K562 (cell line): ENCODE measurements at regions not wholly inside any gene's neighbourhood (a gene's known extent, or its start where the extent isn't known, plus 50 kb on each side); places are given as distances from the start of the nearest gene placed in this dataset.

Source experiments
- BRD4 ChIP-seq: fragments of 200-600 bp; sonication (generic); IDR thresholded peaks from 2 replicates; pipeline ENCODE4 v1.6.1; 2017; ENCODE audit warnings: inconsistent platforms
- BRD9 ChIP-seq: fragments of 450-650 bp; IDR thresholded peaks from 2 replicates; pipeline ENCODE4 v1.6.1; 2018; ENCODE audit warnings: low read depth; ENCODE audit not compliant: partially characterized antibody
- C11orf30 ChIP-seq: fragments of 450-650 bp; IDR thresholded peaks from 2 replicates; pipeline ENCODE4 v1.6.1; 2016; ENCODE audit warnings: low read depth, mild to moderate bottlenecking
- EGR1 ChIP-seq: fragments of 450-650 bp; conservative IDR thresholded peaks from 2 replicates; pipeline ENCODE4 v1.6.1; 2017; ENCODE audit warnings: mild to moderate bottlenecking
- FOXK2 ChIP-seq, 2 experiments: fragments of 450-650 bp; IDR thresholded peaks in 1 of 2; conservative IDR thresholded peaks in 1 of 2; 2 replicates each; pipeline ENCODE4 v1.6.1; 2016; ENCODE audit warnings: low read depth in 2 of 2, mild to moderate bottlenecking in 1 of 2
- GABPB2 ChIP-seq: fragments of 250-450 bp; sonication (Bioruptor Pico); conservative IDR thresholded peaks from 2 replicates; pipeline ENCODE4 v1.5.1; 2021; ENCODE audit warnings: mild to moderate bottlenecking
- HIVEP1 ChIP-seq: fragments of 250-450 bp; sonication (Bioruptor Pico); IDR thresholded peaks from 2 replicates; pipeline ENCODE4 v1.4.0; 2020; ENCODE audit warnings: mild to moderate bottlenecking
- HMGN3 ChIP-seq: IDR thresholded peaks from 2 replicates; pipeline ENCODE4 v1.6.1; 2011; ENCODE audit warnings: borderline replicate concordance, low read depth, mild to moderate bottlenecking, mixed read lengths, low read length; ENCODE audit not compliant: insufficient read length; ENCODE audit errors: extremely low read depth
- MXI1 ChIP-seq: IDR thresholded peaks from 2 replicates; pipeline ENCODE4 v1.6.1; 2011; ENCODE audit warnings: low read depth, mild to moderate bottlenecking, improper control_type of control experiment, low read length
- ZBTB12 ChIP-seq: fragments of 250-450 bp; sonication (Bioruptor Pico); IDR thresholded peaks from 2 replicates; pipeline ENCODE4 v1.4.0; 2020
- ZNF280B ChIP-seq: fragments of 250-450 bp; sonication (Bioruptor Pico); IDR thresholded peaks from 2 replicates; pipeline ENCODE4 v1.5.1; 2021; ENCODE audit warnings: mild to moderate bottlenecking
- TF ChIP-seq, protein P1 (sequence below): sonication (generic); formaldehyde crosslinking; IDR thresholded peaks from 2 replicates; pipeline ENCODE4 v1.8.0; 2022; ENCODE audit warnings: missing genetic modification reagents, mild to moderate bottlenecking, moderate library complexity, borderline replicate concordance
- TF ChIP-seq, protein P2 (sequence below): fragments of 250-450 bp; sonication (Bioruptor Pico); IDR thresholded peaks from 2 replicates; pipeline ENCODE4 v1.4.0; 2020; ENCODE audit warnings: mild to moderate bottlenecking
- TF ChIP-seq, protein P3 (sequence below): fragments of 250-450 bp; sonication (Bioruptor Pico); IDR thresholded peaks from 2 replicates; pipeline ENCODE4 v1.8.0; 2021; ENCODE audit warnings: mild to moderate bottlenecking, moderate library complexity

DNA sequence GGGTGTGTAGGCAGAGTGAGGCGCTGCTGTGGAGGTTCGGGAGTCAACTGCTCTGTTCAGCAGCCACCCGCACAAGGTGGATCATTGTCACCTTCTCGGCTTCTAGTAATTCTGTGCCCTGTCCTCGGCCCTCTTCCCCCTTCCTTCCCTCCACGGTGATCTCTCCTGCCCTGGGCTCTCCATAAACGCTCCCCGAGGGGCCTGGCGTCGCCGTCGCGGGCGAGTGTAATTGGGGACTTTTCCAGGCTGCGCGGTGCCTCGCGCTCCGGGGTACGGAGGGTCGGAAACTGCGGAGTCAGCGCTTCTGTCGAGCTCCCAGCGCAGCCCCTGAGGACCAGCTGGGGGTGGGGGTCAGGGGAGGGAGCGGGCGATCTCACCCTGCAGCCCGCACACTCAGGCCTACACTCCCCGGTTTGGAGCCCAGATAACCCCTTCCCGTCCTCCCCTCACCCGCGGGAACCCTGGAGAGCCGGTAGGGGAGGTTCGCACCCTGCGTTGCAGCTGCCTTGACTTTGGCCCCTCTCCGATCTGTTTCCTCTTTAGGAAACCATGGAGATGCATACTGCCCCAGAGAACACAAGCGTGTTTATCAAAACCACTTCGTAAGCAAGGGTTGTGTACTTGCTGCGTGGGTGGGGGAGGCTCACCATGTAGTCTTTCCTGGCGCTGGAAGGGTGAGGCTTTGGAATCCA lies 188.3 kb upstream of the ZNF618 start (continued):
- TF ChIP-seq, protein P1, sequence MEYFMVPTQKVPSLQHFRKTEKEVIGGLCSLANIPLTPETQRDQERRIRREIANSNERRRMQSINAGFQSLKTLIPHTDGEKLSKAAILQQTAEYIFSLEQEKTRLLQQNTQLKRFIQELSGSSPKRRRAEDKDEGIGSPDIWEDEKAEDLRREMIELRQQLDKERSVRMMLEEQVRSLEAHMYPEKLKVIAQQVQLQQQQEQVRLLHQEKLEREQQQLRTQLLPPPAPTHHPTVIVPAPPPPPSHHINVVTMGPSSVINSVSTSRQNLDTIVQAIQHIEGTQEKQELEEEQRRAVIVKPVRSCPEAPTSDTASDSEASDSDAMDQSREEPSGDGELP (CRISPR knock-in tag) = no peak
- TF ChIP-seq ZNF280B (CRISPR knock-in tag) (no peak), HIVEP1 (CRISPR knock-in tag) (no peak), GABPB2 (CRISPR knock-in tag) (no peak), EGR1 (peak; percentile 34; the same call in 1 of the 2 replicates), BRD9 (no peak), HMGN3 (no peak), FOXK2 (conservative IDR thresholded peaks at IDR 0.05 in 1 of 2, IDR thresholded peaks at IDR 0.05 in 1 of 2; ENCODE audit: low read depth in 2 of 2) (no peak), BRD4 (no peak), C11orf30 (peak; percentile 64; the same call in 1 of the 2 replicates), MXI1 (no peak), ZBTB12 (CRISPR knock-in tag) (no peak)
- TF ChIP-seq, protein P2, sequence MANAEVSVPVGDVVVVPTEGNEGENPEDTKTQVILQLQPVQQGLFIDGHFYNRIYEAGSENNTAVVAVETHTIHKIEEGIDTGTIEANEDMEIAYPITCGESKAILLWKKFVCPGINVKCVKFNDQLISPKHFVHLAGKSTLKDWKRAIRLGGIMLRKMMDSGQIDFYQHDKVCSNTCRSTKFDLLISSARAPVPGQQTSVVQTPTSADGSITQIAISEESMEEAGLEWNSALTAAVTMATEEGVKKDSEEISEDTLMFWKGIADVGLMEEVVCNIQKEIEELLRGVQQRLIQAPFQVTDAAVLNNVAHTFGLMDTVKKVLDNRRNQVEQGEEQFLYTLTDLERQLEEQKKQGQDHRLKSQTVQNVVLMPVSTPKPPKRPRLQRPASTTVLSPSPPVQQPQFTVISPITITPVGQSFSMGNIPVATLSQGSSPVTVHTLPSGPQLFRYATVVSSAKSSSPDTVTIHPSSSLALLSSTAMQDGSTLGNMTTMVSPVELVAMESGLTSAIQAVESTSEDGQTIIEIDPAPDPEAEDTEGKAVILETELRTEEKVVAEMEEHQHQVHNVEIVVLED (CRISPR knock-in tag) = no peak
- TF ChIP-seq, protein P3, sequence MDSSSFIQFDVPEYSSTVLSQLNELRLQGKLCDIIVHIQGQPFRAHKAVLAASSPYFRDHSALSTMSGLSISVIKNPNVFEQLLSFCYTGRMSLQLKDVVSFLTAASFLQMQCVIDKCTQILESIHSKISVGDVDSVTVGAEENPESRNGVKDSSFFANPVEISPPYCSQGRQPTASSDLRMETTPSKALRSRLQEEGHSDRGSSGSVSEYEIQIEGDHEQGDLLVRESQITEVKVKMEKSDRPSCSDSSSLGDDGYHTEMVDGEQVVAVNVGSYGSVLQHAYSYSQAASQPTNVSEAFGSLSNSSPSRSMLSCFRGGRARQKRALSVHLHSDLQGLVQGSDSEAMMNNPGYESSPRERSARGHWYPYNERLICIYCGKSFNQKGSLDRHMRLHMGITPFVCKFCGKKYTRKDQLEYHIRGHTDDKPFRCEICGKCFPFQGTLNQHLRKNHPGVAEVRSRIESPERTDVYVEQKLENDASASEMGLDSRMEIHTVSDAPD (CRISPR knock-in tag) = no peak
- TF ChIP-seq, all 486 proteins: peak for 5
